Kidney epithelial cell (primary cell): ENCODE measurements at regions not wholly inside any gene's neighbourhood (a gene's known extent, or its start where the extent isn't known, plus 50 kb on each side); places are given as distances from the start of the nearest gene placed in this dataset.

ENCODE experiments used
- DNase-seq: peaks from one replicate; pipeline ENCODE4 v3.0.0-alpha.2; 2010; ENCODE audit warnings: low read depth
- H3K27me3 ChIP-seq: 2 replicates; pipeline ENCODE4 v1.6.0; 2011; ENCODE audit warnings: low read length; ENCODE audit not compliant: control insufficient read depth, insufficient read depth
- H3K36me3 ChIP-seq: 2 replicates; pipeline ENCODE4 v1.5.1; 2011; ENCODE audit warnings: low read length; ENCODE audit not compliant: control insufficient read depth, insufficient read depth
- H3K4me3 ChIP-seq: 2 replicates; pipeline ENCODE4 v1.5.1; 2011; ENCODE audit warnings: low read depth, mild to moderate bottlenecking, control low read depth, low read length
- TF ChIP-seq, protein P1 (sequence below): IDR thresholded peaks from 2 replicates; pipeline ENCODE4 v1.5.1; 2011; ENCODE audit warnings: mild to moderate bottlenecking, moderate library complexity, low read length, control low read depth, inconsistent platforms; ENCODE audit not compliant: insufficient read depth, poor library complexity, severe bottlenecking

DNA sequence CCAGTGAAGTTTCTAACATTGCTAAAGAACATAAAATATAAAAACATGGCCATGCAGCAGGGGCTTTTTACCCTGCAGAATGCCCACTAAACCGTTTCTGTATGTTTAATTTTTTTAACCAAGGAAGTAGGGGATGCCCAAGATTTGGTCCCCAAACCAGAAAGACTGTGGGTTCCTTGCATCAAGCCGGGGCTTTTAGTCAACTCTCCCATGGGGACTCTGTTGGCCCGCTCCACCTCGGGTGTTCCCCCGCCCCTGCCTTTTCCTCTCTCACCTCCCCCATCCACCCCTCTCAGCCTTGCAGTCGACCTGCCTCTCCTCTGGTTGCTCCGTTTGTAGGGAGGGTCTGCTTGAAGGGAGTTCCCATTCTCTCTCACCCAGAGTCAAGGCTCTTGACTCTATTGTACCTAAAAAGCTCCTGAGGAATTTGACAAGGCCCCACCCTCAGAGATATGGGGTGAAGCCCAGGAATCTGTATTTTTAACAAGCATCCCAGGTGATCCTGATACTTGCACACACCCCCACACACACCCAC lies 117.5 kb downstream of the TOMM20 start:
- H3K36me3 ChIP-seq, result no peaks in the 10 kb centered on the region
- H3K27me3 ChIP-seq, result no peaks in the 10 kb centered on the region
- DNase-seq, result no peak
- TF ChIP-seq, protein P1, sequence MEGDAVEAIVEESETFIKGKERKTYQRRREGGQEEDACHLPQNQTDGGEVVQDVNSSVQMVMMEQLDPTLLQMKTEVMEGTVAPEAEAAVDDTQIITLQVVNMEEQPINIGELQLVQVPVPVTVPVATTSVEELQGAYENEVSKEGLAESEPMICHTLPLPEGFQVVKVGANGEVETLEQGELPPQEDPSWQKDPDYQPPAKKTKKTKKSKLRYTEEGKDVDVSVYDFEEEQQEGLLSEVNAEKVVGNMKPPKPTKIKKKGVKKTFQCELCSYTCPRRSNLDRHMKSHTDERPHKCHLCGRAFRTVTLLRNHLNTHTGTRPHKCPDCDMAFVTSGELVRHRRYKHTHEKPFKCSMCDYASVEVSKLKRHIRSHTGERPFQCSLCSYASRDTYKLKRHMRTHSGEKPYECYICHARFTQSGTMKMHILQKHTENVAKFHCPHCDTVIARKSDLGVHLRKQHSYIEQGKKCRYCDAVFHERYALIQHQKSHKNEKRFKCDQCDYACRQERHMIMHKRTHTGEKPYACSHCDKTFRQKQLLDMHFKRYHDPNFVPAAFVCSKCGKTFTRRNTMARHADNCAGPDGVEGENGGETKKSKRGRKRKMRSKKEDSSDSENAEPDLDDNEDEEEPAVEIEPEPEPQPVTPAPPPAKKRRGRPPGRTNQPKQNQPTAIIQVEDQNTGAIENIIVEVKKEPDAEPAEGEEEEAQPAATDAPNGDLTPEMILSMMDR, result no peak
- H3K4me3 ChIP-seq, result no peak overlapping the region

DNA sequence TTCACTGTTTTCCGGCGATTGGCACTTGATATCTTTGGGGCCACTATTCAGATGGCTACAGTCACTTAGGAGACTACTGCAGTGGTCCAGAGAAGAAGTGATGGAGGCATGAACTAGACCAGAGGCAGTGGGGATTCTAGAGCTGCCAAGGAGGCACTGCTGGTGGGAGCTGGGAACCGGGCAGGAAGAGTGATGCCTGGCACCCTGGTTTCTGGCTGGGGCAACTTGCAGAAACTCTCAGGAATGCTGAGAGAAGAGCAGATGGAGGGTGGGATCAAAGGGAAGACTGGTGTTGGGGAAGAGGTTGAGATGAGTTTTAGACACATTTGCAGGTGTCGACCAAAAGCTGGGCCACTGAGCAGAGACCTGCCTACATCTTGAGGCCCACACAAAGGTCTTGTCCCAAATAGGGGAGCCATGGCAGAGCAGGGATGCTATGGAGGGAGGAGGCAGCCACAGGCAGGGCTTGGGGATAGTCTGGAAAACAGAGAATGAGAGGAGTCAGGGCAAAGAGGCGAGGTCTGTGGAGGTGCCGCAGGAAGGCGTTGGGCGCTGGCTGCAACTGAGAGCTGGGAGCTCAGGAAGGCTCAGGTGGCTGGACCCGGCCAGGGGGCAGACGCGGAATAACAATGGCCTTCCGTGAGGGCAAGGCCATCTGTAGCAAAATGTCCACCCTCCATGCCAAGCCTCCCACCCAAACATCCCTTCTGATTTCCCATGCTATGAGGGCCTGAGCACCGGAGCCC lies 118.9 kb downstream of the TOMM20 start:
- H3K27me3 ChIP-seq, result no peaks in the 10 kb centered on the region
- DNase-seq, result no peak
- TF ChIP-seq, protein P1, result no peak
- no peaks in the 10 kb centered on the region for H3K36me3 ChIP-seq
- H3K4me3 ChIP-seq, result no peak overlapping the region

DNA sequence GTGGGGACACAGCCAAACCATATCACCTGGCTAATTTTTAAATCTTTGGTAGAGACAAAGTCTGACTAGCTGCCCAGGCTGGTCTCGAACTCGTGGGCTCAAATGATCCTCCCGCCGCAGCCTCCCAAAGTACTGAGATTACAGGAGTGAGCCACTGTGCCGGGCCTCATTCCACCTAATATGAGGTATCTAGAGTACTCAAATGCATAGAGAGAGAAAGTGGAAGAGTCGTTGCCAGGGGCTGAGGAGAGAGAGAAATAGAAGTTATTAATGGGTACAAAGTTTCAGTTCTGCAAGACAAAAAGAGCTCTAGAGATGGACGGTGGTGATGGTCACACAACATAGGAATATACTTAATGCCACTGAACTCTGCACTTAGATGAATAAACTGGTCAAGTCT lies 119.6 kb downstream of the TOMM20 start:
- H3K36me3 ChIP-seq, result no peaks in the 10 kb centered on the region
- H3K27me3 ChIP-seq, result no peaks in the 10 kb centered on the region
- TF ChIP-seq, protein P1, result no peak
- no peak overlapping the region for H3K4me3 ChIP-seq
- DNase-seq, result no peak

DNA sequence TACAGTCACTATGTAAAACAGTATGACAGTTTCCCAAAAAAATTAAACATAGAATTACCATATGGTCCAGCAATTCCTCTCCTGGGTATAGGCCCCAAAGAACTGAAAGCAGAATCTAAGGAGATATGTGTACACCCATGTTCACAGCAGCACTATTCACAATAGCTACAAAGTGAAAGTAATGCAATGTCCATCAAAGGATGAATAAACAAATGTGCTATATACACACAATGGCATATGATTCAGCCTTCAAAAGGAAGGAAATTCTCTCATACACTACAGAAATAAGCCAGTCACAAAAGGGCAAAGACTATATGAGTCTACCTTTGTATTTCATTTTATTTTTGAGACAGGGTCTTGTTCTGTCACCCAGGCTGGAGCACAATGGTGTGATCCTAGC lies 120.4 kb downstream of the TOMM20 start:
- TF ChIP-seq, protein P1, result no peak
- no peaks in the 10 kb centered on the region for H3K27me3 ChIP-seq
- no peak for DNase-seq
- H3K36me3 ChIP-seq, result no peaks in the 10 kb centered on the region
- no peak overlapping the region for H3K4me3 ChIP-seq

DNA sequence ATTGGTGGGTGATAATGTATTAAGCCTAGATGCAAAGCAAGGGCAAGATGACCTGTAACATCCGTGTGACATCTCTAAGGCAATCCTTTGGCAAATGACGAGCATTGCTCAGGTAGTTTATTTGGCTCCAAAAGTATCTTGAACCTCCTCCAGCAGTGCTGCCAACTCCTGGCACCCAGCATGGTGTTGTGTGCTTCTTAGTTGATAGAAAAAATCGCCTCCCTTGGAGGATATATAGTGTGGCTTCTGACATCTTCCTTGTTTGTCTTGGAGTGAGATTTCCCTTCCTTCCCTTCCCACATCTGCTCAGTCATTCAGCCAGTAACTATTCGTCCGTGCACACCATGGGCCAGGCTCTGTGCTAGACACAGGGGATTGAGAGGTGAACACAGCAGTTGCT lies 121.8 kb downstream of the TOMM20 start:
- DNase-seq, result no peak
- H3K27me3 ChIP-seq, result no peaks in the 10 kb centered on the region
- TF ChIP-seq, protein P1, result no peak
- H3K4me3 ChIP-seq, result no peak overlapping the region
- no peaks in the 10 kb centered on the region for H3K36me3 ChIP-seq

DNA sequence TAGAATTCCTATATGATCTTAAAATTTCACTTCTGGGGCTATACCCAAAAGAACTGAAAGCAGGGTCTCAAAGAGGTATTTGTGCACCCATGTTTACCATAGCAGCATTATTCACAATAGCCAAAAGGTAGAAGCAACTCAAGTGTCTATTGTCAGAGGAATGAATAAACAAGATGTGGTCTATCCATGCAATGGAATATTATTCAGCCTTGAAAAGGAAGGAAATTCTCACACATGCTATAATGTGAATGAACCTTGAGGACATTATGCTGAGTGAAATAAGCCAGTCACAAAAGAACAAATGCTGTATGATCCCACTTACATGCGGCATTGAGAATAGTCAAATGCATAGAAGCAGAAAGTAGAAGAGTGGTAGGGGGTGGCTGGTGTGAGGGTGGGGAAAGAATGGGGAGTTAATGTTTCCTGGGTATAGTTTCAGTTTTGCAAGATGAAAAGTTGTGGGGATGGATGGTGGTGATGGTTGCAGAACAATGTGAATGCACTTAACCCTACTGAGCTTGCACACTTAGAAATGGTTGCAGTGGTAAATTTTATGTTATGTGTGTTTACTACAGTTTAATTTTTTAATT lies 122.4 kb downstream of the TOMM20 start:
- DNase-seq, result no peak
- TF ChIP-seq, protein P1, result no peak
- Histone ChIP-seq H3K4me3 (no peak overlapping the region), H3K36me3 (no peaks in the 10 kb centered on the region), H3K27me3 (no peaks in the 10 kb centered on the region)
